Midbrain (tissue), 1 donor: ENCODE measurements at regions not wholly inside any gene's neighbourhood (a gene's known extent, or its start where the extent isn't known, plus 50 kb on each side); places are given as distances from the start of the nearest gene placed in this dataset.

Experiments used
- DNase-seq: peaks from one replicate; lab custom pipeline; 2025; lab: John Stamatoyannopoulos, UW

DNA sequence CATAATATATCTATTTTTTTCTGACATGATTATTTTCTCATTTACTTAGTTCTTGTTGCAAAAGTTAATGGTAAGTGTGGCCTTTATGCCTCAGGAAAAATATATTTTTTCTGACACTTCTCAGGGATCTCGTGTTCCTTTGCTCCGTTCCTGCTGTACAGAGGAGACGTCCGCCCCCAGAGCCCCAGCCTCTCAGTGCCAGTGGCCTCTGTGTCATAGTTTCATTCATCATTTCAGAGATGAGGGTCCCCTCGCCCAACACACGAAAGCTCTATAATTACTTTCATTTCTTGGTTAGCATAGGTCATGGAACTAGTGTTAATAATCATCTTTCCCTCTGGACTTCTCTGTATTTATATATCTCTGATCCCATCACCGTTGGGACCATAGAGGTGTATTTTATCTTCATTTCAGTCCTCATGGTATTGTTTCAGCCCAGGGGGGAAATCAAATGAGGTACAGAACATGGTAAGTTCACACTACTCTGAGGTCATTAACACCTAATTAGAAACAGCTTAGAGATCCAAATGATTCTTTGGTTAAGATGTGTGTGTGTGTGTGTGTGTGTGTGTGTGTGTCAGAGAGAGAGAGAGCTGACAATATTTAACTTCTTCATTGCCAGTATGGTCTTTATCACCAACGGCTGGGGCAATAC, 631.1 kb upstream of the TENM3 start:
- no peak for DNase-seq

DNA sequence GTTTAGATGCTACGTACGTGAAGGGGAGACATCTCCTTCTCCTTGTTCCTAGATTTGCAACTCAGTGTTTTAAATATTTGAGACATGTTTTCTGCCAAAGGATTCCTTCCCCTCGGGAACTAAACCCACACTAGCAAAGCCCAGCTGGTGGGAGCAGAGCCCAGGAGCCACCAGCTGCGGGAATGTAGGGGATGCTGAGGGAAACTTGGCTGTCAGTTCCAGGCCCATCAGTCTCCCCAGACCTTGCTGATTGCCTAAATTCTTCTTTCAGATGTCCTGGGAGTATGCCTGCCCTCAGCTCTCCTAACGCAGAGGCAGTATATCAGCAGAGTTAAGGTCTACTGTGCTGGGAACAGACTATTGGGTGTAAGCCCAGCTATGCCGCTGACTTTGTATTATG, 630.0 kb upstream of the TENM3 start:
- DNase-seq = no peak

DNA sequence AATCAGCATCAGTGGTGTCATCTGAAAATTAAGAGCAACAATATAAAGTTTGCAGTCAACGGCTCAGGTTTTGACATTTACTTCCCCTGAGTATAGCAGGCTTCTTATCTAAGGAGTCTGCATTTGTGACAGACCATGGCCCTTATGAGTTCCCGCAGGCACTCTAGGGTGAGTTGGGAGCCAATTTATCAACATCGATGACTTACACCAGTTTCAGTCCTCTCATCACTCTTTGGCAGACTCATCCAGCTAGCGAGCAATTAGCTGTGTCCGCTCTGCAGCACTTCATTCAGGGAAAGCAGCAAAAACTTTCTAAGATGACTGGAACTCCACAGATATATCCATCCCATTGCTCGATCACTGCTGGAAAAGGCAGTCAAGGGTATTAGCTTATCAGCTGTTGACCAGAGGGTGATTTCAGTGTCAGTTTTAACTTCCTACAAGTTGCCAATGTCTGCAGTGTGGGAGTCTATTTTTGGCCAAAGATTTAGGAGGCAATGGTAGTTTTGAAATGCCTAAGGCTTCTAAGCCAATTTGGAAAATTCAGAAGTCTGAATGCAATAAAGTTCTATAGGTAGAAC, 625.1 kb upstream of the TENM3 start:
- no peak for DNase-seq

GRCh38 chr4:181618896-181619295, 624.3 kb upstream of the TENM3 start:
- DNase-seq = no peak

GRCh38 chr4:181619651-181620050, 623.6 kb upstream of the TENM3 start:
- no peak for DNase-seq

GRCh38 chr4:181637186-181638105, 605.8 kb upstream of the TENM3 start:
- no peak for DNase-seq

GRCh38 chr4:181643466-181643865, 599.7 kb upstream of the TENM3 start:
- DNase-seq = no peak

- no peak for DNase-seq
These were observed 597.7 kb upstream of the TENM3 start for GRCh38 chr4:181645489-181645888.

DNA sequence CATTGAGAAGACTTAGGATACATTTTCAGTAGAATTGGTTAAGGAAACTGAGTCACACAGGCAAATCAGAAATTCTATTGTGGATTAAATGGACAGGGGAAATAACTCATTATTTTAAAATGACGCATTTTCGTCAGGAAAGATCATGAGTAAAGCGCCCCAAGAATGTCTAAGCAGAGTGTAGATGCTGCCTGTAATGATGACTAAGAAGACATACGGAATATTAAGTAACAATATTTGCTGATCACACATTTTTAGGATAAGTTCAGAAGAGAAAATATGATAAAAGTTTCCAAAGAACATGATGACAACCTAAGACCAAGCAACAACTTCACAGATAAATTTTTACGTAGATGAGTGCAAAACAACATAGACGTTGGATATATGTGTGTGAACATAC, 596.3 kb upstream of the TENM3 start:
- no peak for DNase-seq

DNA sequence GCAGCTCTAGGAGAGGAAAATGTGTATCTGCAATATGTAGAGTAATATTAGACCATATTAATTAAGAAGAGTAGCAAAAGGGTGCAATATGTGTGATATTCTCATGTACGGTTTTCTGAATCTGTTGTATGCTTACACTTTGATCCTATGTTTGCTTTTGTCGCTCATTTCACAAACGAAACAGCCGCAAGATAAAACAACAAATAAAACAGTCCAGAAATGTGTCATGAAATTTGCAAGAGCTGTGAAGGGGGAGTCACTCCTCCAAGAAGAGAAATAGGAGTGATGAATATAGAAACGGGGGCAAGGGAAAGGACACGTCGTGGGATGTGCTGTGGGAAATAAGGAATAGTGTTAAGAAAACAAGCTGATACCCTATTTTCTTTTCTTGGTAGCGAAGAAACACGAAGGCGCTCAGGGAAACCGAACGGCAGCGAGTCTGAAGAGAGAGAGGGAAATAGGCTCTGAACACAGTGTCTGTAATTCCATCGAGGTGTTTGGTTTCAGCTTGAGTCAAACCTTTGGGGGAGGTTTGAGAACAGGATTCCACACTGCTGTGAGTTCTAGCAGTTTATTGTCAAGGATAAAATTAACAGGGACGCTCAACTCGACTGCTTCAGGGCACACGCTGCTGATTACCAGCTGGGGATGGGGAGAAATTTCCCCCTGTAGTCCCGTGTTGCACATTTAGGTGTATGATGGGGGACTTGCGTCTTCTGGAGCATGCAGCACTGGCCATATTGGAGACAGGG, 595.6 kb upstream of the TENM3 start:
- no peak for DNase-seq

DNA sequence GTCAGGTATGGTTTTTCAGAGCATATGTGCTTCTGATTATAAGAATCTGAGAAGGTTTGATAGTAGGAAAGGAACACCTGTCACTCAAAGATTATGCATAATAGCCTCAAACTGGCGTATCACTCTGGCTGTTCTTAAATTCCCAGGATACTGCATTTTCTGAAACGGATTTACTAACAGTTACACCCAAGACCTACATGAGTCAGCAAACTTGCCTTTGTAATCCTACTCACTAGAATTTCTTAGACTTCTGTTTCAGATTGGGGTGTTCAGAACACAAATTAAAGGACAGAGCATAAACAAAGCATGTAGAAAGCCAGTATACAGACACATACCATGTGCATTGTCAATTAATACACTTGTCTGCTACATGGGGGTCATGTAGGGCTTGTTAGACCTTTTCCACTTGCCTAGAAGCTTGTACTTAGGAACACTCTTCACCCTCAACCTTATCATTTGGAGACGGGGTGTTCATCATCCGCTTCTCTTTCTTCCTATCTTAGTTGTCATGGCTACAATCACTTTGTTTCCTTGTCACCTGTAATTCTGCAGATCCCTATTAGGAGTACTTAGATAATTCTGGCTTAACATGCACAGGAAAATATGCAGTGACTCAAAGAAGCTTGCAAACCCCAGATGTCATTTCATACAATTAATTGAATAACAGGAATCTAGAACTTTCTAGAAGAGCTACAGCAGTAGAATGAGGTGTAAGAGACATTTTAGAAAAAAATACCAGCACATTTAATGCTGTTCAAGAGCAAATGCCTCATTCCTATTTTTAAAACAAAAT, 593.0 kb upstream of the TENM3 start:
- DNase-seq = no peak

- DNase-seq = no peak
These were observed 586.5 kb upstream of the TENM3 start for GRCh38 chr4:181656748-181657147.

GRCh38 chr4:181659202-181659601, 584.0 kb upstream of the TENM3 start:
- DNase-seq = no peak

GRCh38 chr4:181659876-181660275, 583.3 kb upstream of the TENM3 start:
- DNase-seq = no peak

DNA sequence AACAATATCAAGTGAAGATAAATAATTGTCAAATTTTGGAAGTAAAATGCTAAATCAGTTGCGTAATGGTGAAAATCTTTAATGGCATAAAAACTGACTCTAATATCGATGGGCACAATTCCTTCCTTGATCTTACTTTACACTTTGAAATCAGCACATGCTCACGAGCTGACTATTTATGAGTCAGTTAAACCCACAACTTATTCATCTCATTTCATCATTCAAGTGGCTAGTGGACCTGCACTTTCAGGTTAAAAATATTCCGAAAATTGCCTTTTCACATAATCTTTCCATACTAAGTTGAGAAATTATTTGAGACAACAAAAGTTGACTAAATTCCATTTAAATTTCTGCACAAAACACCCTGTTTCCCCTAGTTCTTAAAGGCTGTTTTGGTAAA, 582.1 kb upstream of the TENM3 start:
- no peak for DNase-seq

DNA sequence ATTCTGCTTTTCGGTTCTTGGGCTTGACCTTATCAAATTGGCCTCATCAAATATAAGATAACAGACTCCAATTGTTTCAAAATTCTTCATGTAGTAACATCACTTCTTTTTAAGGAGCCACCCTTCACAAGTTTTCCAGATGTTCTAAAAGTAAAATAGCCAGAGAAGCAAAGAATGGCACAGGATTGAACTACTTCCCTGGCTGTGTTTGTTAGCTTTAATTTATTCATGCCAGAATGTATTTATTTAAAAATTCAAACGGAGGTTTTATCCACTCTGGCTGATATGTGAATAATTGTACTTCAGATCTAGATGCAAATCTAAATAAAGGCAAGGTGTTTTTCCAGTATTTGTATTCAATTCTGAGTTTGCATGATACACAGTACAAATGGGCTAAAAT, 581.3 kb upstream of the TENM3 start:
- DNase-seq = no peak

- DNase-seq = peak; percentile 13
These were observed 580.8 kb upstream of the TENM3 start for GRCh38 chr4:181662383-181662782.

- no peak for DNase-seq
These were observed 572.7 kb upstream of the TENM3 start for GRCh38 chr4:181670506-181670905.

DNA sequence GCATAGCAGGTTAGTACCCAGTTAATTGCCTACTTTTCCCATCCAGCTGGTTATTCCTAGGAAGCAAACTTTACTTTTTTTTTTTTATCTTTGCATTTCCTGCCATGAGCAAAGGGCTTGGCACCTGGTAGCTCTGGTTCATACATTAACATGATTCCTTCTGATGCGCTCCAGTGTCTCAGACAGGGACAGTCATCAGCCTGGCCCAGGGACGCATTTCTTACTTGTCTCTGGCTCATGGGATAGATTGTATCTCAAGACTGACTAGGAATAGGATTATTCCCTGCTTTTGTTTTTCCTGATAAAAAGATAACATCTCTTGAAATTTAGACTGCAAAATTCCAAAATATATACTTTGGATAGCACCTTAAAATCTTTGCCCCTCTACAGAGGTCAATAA, 571.5 kb upstream of the TENM3 start:
- DNase-seq = no peak

DNA sequence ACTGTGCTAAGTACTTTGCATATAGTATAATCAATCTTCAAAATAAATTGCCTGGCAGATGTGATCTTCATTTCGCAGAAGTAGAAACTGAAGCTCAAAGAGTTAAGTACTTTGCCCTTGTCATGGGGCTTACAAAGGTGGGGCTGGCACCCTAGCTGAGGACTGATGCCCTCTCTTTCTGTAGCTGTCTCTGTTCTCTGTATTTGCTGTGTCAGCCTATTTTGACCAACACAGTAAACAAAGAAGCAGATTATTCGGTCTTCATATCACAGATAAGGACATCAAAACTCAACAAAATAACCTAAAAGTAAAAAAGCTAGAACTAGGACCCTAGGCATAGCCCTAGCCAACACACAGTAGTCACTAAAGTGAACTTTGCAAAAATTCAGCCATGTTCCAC, 570.5 kb upstream of the TENM3 start:
- no peak for DNase-seq

DNA sequence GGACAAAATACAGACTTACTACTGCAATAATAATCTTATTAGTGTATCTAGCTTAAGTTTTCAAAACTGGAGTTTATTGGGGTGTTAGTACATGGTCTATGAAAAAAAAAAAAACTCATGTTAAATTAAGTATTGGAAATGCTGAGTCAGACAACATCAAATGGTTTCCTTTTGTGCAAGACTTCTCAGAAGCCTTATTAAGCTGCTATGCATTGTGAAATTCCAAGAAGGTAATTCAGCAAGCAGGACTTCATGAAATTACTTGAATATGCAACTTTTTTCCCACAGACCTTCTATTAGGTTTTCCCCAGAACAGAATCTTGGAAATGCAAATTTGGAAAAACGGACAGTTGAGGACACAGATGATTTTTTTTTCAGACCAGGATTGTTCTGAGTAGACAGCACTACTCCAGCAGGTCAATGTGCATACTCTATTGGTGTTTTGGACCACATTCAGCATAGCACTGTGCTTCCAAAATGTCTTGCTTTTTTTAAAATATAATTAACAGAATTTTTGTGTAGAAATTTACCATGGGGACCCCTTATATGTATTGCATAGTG, 568.8 kb upstream of the TENM3 start:
- DNase-seq = no peak
